ENCODE measurements at regions not wholly inside any gene's neighbourhood (a gene's known extent, or its start where the extent isn't known, plus 50 kb on each side); places are given as distances from the start of the nearest gene placed in this dataset.

GRCh38 chrX:5528057-5528456, 700.6 kb downstream of the NLGN4X start (continued):
- no peak for TF ChIP-seq RREB1 (CRISPR knock-in tag; IDR thresholded peaks at IDR 0.05)
- TF ChIP-seq ZNF347 (CRISPR knock-in tag; IDR thresholded peaks at IDR 0.05; ENCODE audit: low read depth) = no peak
- TF ChIP-seq MXI1 (IDR thresholded peaks at IDR 0.05; ENCODE audit: low read depth, low read length) = no peak
- no peak for TF ChIP-seq EP300 (IDR thresholded peaks at IDR 0.05; ENCODE audit: low read length)
- TF ChIP-seq ATF1 (CRISPR knock-in tag; IDR thresholded peaks at IDR 0.05) = no peak
- TF ChIP-seq ATF1 (tag; IDR thresholded peaks at IDR 0.05) = no peak
- TF ChIP-seq DDX20 (tag; IDR thresholded peaks at IDR 0.05; ENCODE audit: low read depth) = no peak
- TF ChIP-seq MCM7 (IDR thresholded peaks at IDR 0.05) = no peak
- no peak for TF ChIP-seq ZNF232 (CRISPR knock-in tag; IDR thresholded peaks at IDR 0.05)
